Bronchial epithelial cell (primary cell): ENCODE measurements at regions not wholly inside any gene's neighbourhood (a gene's known extent, or its start where the extent isn't known, plus 50 kb on each side); places are given as distances from the start of the nearest gene placed in this dataset.

Experiments
- DNase-seq: peaks from one replicate; pipeline ENCODE4 v3.0.0-alpha.2; 2010; ENCODE audit warnings: low read depth
- FAIRE-seq: peaks from 2 replicates; lab custom pipeline; 2011; peaks lifted over from hg19 to GRCh38; lab: Jason Lieb, UNC
- H3K27me3 ChIP-seq: 2 replicates; pipeline ENCODE4 v1.5.1; 2011; ENCODE audit warnings: low read length; ENCODE audit not compliant: control insufficient read depth, insufficient read depth
- H3K36me3 ChIP-seq: 2 replicates; pipeline ENCODE4 v1.5.1; 2011; ENCODE audit warnings: low read length; ENCODE audit not compliant: control insufficient read depth, insufficient read depth
- H3K4me3 ChIP-seq: 2 replicates; pipeline ENCODE4 v1.5.1; 2011; ENCODE audit warnings: mild to moderate bottlenecking, low read depth, low read length, control low read depth
- CTCF ChIP-seq: IDR thresholded peaks from 2 replicates; pipeline ENCODE4 v1.5.1; 2011; ENCODE audit warnings: mild to moderate bottlenecking, moderate library complexity, low read length, control low read depth, inconsistent platforms; ENCODE audit not compliant: insufficient read depth, severe bottlenecking

GRCh38 chr1:79325705-79326104 lies 319.2 kb upstream of the ADGRL4 start:
- Histone ChIP-seq H3K27me3 (no peaks in the 10 kb centered on the region), H3K4me3 (no peak overlapping the region), H3K36me3 (no peaks in the 10 kb centered on the region)
- DNase-seq (no peak), FAIRE-seq (no peak)
- no peak for TF ChIP-seq CTCF

GRCh38 chr1:79325126-79325525 lies 318.6 kb upstream of the ADGRL4 start:
- Histone ChIP-seq H3K36me3 (no peaks in the 10 kb centered on the region), H3K27me3 (no peaks in the 10 kb centered on the region), H3K4me3 (no peak overlapping the region)
- no peak for DNase-seq
- no peak for TF ChIP-seq CTCF
- no peak for FAIRE-seq

- Histone ChIP-seq H3K36me3 (no peaks in the 10 kb centered on the region), H3K27me3 (no peaks in the 10 kb centered on the region), H3K4me3 (no peak overlapping the region)
- no peak for TF ChIP-seq CTCF
- FAIRE-seq (no peak), DNase-seq (peak; percentile 100)
Observed at GRCh38 chr1:79323239-79324025, 316.9 kb upstream of the ADGRL4 start.

- DNase-seq, result peak; percentile 28
- no peak overlapping the region for H3K4me3 ChIP-seq
- no peaks in the 10 kb centered on the region for H3K36me3 ChIP-seq
- H3K27me3 ChIP-seq, result no peaks in the 10 kb centered on the region
- TF ChIP-seq CTCF, result no peak
- no peak for FAIRE-seq
Observed at GRCh38 chr1:79322511-79323027, 316.0 kb upstream of the ADGRL4 start.

GRCh38 chr1:79312438-79312837 lies 305.9 kb upstream of the ADGRL4 start:
- H3K4me3 ChIP-seq, result no peak overlapping the region
- FAIRE-seq (no peak), DNase-seq (no peak)
- H3K36me3 ChIP-seq, result no peaks in the 10 kb centered on the region
- no peaks in the 10 kb centered on the region for H3K27me3 ChIP-seq
- TF ChIP-seq CTCF, result no peak

GRCh38 chr1:79310609-79311008 lies 304.1 kb upstream of the ADGRL4 start:
- FAIRE-seq (no peak), DNase-seq (no peak)
- Histone ChIP-seq H3K27me3 (no peaks in the 10 kb centered on the region), H3K4me3 (no peak overlapping the region), H3K36me3 (no peaks in the 10 kb centered on the region)
- TF ChIP-seq CTCF, result no peak
